ENCODE measurements at regions not wholly inside any gene's neighbourhood (a gene's known extent, or its start where the extent isn't known, plus 50 kb on each side); places are given as distances from the start of the nearest gene placed in this dataset.

- Histone ChIP-seq H3K9me3 (ENCODE audit: control insufficient read depth, low read length) (no peaks in the 10 kb centered on the region), H3K27me3 (ENCODE audit: control insufficient read depth, insufficient read depth, low read length, poor library complexity, severe bottlenecking) (no peaks in the 10 kb centered on the region), H3K9ac (ENCODE audit: extremely low read depth, low read length, poor library complexity, severe bottlenecking) (no peak overlapping the region), H3K36me3 (ENCODE audit: control insufficient read depth, insufficient read depth, low read length) (no peaks in the 10 kb centered on the region), H3K4me1 (ENCODE audit: control insufficient read depth, insufficient read depth, low read length) (no peaks in the 10 kb centered on the region), H3K4me3 (ENCODE audit: low read length) (no peak overlapping the region), H3K27ac (ENCODE audit: low read depth, low read length) (no peak overlapping the region)
- H3K36me3 Mint-ChIP-seq (ENCODE audit: low read depth): no peaks in the 10 kb centered on the region
- no peaks in the 10 kb centered on the region for H3K9me3 Mint-ChIP-seq
- DNase-seq: no peak
- no peaks in the 10 kb centered on the region for H3K27me3 Mint-ChIP-seq (ENCODE audit: insufficient read depth)
- H3K4me3 Mint-ChIP-seq: no peak overlapping the region
- H3K4me1 Mint-ChIP-seq: no peaks in the 10 kb centered on the region
- H3K27ac Mint-ChIP-seq: no peak overlapping the region
- TF ChIP-seq CTCF (conservative IDR thresholded peaks at IDR 0.05): no peak
These were observed 329.7 kb downstream of the SI start for GRCh38 chr3:164748626-164749025.

GRCh38 chr3:164741869-164742268, 336.4 kb downstream of the SI start:
- H3K4me1 ChIP-seq (ENCODE audit: control insufficient read depth, insufficient read depth, low read length): no peaks in the 10 kb centered on the region
- Mint-ChIP-seq H3K4me3 (no peak overlapping the region), H3K4me1 (peaks cover 4% of the 10 kb centered on the region), H3K36me3 (ENCODE audit: low read depth) (no peaks in the 10 kb centered on the region), H3K27ac (no peak overlapping the region), H3K9me3 (no peaks in the 10 kb centered on the region), H3K27me3 (ENCODE audit: insufficient read depth) (no peaks in the 10 kb centered on the region)
- no peaks in the 10 kb centered on the region for H3K27me3 ChIP-seq (ENCODE audit: control insufficient read depth, insufficient read depth, low read length, poor library complexity, severe bottlenecking)
- no peak overlapping the region for H3K9ac ChIP-seq (ENCODE audit: extremely low read depth, low read length, poor library complexity, severe bottlenecking)
- no peak for DNase-seq
- H3K36me3 ChIP-seq (ENCODE audit: control insufficient read depth, insufficient read depth, low read length): no peaks in the 10 kb centered on the region
- no peak for TF ChIP-seq CTCF (conservative IDR thresholded peaks at IDR 0.05)
- H3K9me3 ChIP-seq (ENCODE audit: control insufficient read depth, low read length): no peaks in the 10 kb centered on the region
- no peak overlapping the region for H3K4me3 ChIP-seq (ENCODE audit: low read length)
- WGBS, 2 experiments (ENCODE audit: insufficient coverage in 1 of 2, insufficient read length in 1 of 2): 88 to 90% methylated on average over 4 to 6 of the region's 6 CpGs
- no peak overlapping the region for H3K27ac ChIP-seq (ENCODE audit: low read depth, low read length)

DNA sequence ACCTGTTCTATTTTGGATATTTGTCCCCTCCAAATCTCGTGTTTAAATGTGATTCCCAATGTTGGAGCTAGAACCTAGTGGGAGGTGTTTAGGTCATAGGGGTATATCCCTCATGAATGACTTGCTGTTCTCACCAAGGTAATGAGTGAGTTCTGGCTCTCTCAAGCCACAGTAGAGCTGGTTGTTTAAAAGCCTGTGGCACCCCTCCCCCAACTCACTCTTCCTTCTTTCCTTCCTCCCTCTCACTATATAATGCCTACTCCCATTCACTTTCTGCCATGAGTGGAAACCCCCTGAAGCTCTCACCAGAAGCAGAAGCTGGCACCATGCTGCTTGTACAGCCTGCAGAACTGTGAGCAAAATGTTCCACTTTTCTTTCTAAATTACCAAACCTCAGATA, 341.1 kb downstream of the SI start:
- Histone ChIP-seq H3K27ac (ENCODE audit: low read depth, low read length) (no peak overlapping the region), H3K9ac (ENCODE audit: extremely low read depth, low read length, poor library complexity, severe bottlenecking) (no peak overlapping the region), H3K4me3 (ENCODE audit: low read length) (no peak overlapping the region), H3K9me3 (ENCODE audit: control insufficient read depth, low read length) (no peaks in the 10 kb centered on the region), H3K4me1 (ENCODE audit: control insufficient read depth, insufficient read depth, low read length) (peaks cover 2% of the 10 kb centered on the region), H3K27me3 (ENCODE audit: control insufficient read depth, insufficient read depth, low read length, poor library complexity, severe bottlenecking) (no peaks in the 10 kb centered on the region), H3K36me3 (ENCODE audit: control insufficient read depth, insufficient read depth, low read length) (no peaks in the 10 kb centered on the region)
- Mint-ChIP-seq H3K9me3 (no peaks in the 10 kb centered on the region), H3K4me3 (no peak overlapping the region), H3K4me1 (peaks cover 4% of the 10 kb centered on the region), H3K36me3 (ENCODE audit: low read depth) (no peaks in the 10 kb centered on the region), H3K27me3 (ENCODE audit: insufficient read depth) (no peaks in the 10 kb centered on the region), H3K27ac (peak overlapping the region; percentile 42)
- no peak for DNase-seq
- no peak for TF ChIP-seq CTCF (conservative IDR thresholded peaks at IDR 0.05)
- 90% methylated on average over 1 of the region's 1 CpG; no CpG with 5 or more reads in 1 of the 2 experiments for WGBS, 2 experiments (ENCODE audit: insufficient coverage in 1 of 2, insufficient read length in 1 of 2)
